ENCODE measurements at regions not wholly inside any gene's neighbourhood (a gene's known extent, or its start where the extent isn't known, plus 50 kb on each side); places are given as distances from the start of the nearest gene placed in this dataset.

- Histone ChIP-seq H3K4me1 (replicated peaks in 1 of 2; ENCODE audit: control insufficient read depth in 2 of 2, insufficient read depth in 2 of 2, low read length in 2 of 2) (no peaks in the 10 kb centered on the region), H3K9ac (ENCODE audit: insufficient read depth in 1 of 2, low read depth in 2 of 2, low read length in 2 of 2) (no peak overlapping the region), H3K36me3 (ENCODE audit: control insufficient read depth, insufficient read depth, low read length) (no peaks in the 10 kb centered on the region), H2AFZ (ENCODE audit: low read depth, low read length) (no peak overlapping the region), H3K9me1 (ENCODE audit: control insufficient read depth, insufficient read depth, low read length) (no peaks in the 10 kb centered on the region), H3K4me3 (no peak overlapping the region), H4K20me1 (replicated peaks; ENCODE audit: control insufficient read depth, insufficient read depth, low read length) (no peaks in the 10 kb centered on the region), H3K27ac (ENCODE audit: extremely low read depth, low read depth, low read length) (no peak overlapping the region), H3K4me2 (ENCODE audit: insufficient read depth, low read length) (no peak overlapping the region), H3K9me3 (replicated peaks; ENCODE audit: control insufficient read depth, insufficient read depth, low read depth, low read length) (peaks cover 4% of the 10 kb centered on the region; the same call in 1 of the 2 replicates), H3K79me2 (ENCODE audit: control insufficient read depth, insufficient read depth, low read length) (no peaks in the 10 kb centered on the region), H3K27me3 (ENCODE audit: control insufficient read depth in 2 of 2, insufficient read depth in 2 of 2, low read length in 2 of 2) (no peaks in the 10 kb centered on the region)
- POLR2A ChIA-PET = no interaction called here
- TF ChIP-seq PREB (CRISPR knock-in tag; IDR thresholded peaks at IDR 0.05) = no peak
- DNase-seq (ENCODE audit: extremely low read depth in 1 of 4, low spot score in 3 of 4) (no peak), ATAC-seq (no peak), FAIRE-seq (no peak)
- BruUV-seq (replicated peaks) = no TSS peak
- in situ Hi-C loops (cut with MboI) = no loop called here
- 60% methylated on average over 5 of the region's 5 CpGs for WGBS (ENCODE audit: insufficient coverage, low coverage, missing lambda C conversion rate)
- CTCF ChIA-PET (ENCODE audit: low intra/inter-chr PET ratio) = no interaction called here
- intact Hi-C loops (cut with micrococcal nuclease) = no loop called here
Measured at GRCh38 chr11:105377870-105378269, 232.0 kb upstream of the GRIA4 start.

- POLR2A ChIA-PET = no interaction called here
- H3K27me3 ChIP-seq (ENCODE audit: control insufficient read depth in 2 of 2, insufficient read depth in 2 of 2, low read length in 2 of 2) = no peaks in the 10 kb centered on the region
- H3K9ac ChIP-seq (ENCODE audit: insufficient read depth in 1 of 2, low read depth in 2 of 2, low read length in 2 of 2) = no peak overlapping the region
- no peaks in the 10 kb centered on the region for H4K20me1 ChIP-seq (replicated peaks; ENCODE audit: control insufficient read depth, insufficient read depth, low read length)
- peaks cover 4% of the 10 kb centered on the region; the same call in 1 of the 2 replicates for H3K9me3 ChIP-seq (replicated peaks; ENCODE audit: control insufficient read depth, insufficient read depth, low read depth, low read length)
- no peak for FAIRE-seq
- no peaks in the 10 kb centered on the region for H3K79me2 ChIP-seq (ENCODE audit: control insufficient read depth, insufficient read depth, low read length)
- no peak overlapping the region for H3K27ac ChIP-seq (ENCODE audit: extremely low read depth, low read depth, low read length)
- no peak overlapping the region for H3K4me3 ChIP-seq
- in situ Hi-C loops (cut with MboI) = no loop called here
- BruUV-seq (replicated peaks) = no TSS peak
- CTCF ChIA-PET (ENCODE audit: low intra/inter-chr PET ratio) = no interaction called here
- H2AFZ ChIP-seq (ENCODE audit: low read depth, low read length) = no peak overlapping the region
- no peak for DNase-seq (ENCODE audit: extremely low read depth in 1 of 4, low spot score in 3 of 4)
- H3K4me1 ChIP-seq (replicated peaks in 1 of 2; ENCODE audit: control insufficient read depth in 2 of 2, insufficient read depth in 2 of 2, low read length in 2 of 2) = no peaks in the 10 kb centered on the region
- no peaks in the 10 kb centered on the region for H3K36me3 ChIP-seq (ENCODE audit: control insufficient read depth, insufficient read depth, low read length)
- 66% methylated on average over 6 of the region's 6 CpGs for WGBS (ENCODE audit: insufficient coverage, low coverage, missing lambda C conversion rate)
- intact Hi-C loops (cut with micrococcal nuclease) = no loop called here
- ATAC-seq = no peak
- no peaks in the 10 kb centered on the region for H3K9me1 ChIP-seq (ENCODE audit: control insufficient read depth, insufficient read depth, low read length)
- no peak overlapping the region for H3K4me2 ChIP-seq (ENCODE audit: insufficient read depth, low read length)
- TF ChIP-seq TEAD2 (tag; IDR thresholded peaks at IDR 0.05) = no peak
- TF ChIP-seq TEAD1 (CRISPR knock-in tag; IDR thresholded peaks at IDR 0.05) = no peak
- no peak for TF ChIP-seq CBX8 (IDR thresholded peaks at IDR 0.05; ENCODE audit: borderline replicate concordance, extremely low read depth, low read depth, low read length, poor library complexity, severe bottlenecking)
- no peak for TF ChIP-seq PTTG1 (tag; IDR thresholded peaks at IDR 0.05; ENCODE audit: low read depth)
- TF ChIP-seq SETDB1 (IDR thresholded peaks at IDR 0.05; ENCODE audit: low read length) = no peak
- TF ChIP-seq HDAC1 (IDR thresholded peaks at IDR 0.05) = no peak
- no peak for TF ChIP-seq ZNF282 (CRISPR knock-in tag; IDR thresholded peaks at IDR 0.05)
- no peak for TF ChIP-seq ELK3 (CRISPR knock-in tag; IDR thresholded peaks at IDR 0.05)
- TF ChIP-seq NFATC3 (IDR thresholded peaks at IDR 0.05) = no peak
- TF ChIP-seq GABPB2 (CRISPR knock-in tag; conservative IDR thresholded peaks at IDR 0.05) = no peak
- TF ChIP-seq FOXA3 (CRISPR knock-in tag; conservative IDR thresholded peaks at IDR 0.05 in 1 of 2, IDR thresholded peaks at IDR 0.05 in 1 of 2) = no peak
- no peak for TF ChIP-seq ID3 (CRISPR knock-in tag; IDR thresholded peaks at IDR 0.05)
- TF ChIP-seq ID3 (tag; IDR thresholded peaks at IDR 0.05) = no peak
- no peak for TF ChIP-seq NFE2L1 (tag; IDR thresholded peaks at IDR 0.05; ENCODE audit: borderline replicate concordance, low read depth)
Measured at GRCh38 chr11:105372206-105372605, 232.6 kb upstream of the CARD18 start.
